ENCODE measurements at regions not wholly inside any gene's neighbourhood (a gene's known extent, or its start where the extent isn't known, plus 50 kb on each side); places are given as distances from the start of the nearest gene placed in this dataset.
A peak's percentile ranks its signal among the peaks of the same experiment; 100 is the strongest.

GRCh38 chr6:71040841-71041240 is 84.0 kb upstream of the B3GAT2 start:
- FAIRE-seq: no peak
- DNase-seq (ENCODE audit: insufficient read length, low spot score): no peak
- no peak for TF ChIP-seq POLR2A (IDR thresholded peaks at IDR 0.05; ENCODE audit: low read depth, low read length)

- no peak for TF ChIP-seq POLR2A (IDR thresholded peaks at IDR 0.05; ENCODE audit: low read depth, low read length)
- peak; percentile 8 for DNase-seq (ENCODE audit: insufficient read length, low spot score)
- peak; percentile 76 for FAIRE-seq
Observed at GRCh38 chr6:71043902-71044301, 87.0 kb upstream of the B3GAT2 start.

- FAIRE-seq (no peak), DNase-seq (ENCODE audit: insufficient read length, low spot score) (no peak)
- no peak for TF ChIP-seq POLR2A (IDR thresholded peaks at IDR 0.05; ENCODE audit: low read depth, low read length)
Observed at GRCh38 chr6:71044753-71045152, 87.9 kb upstream of the B3GAT2 start.

GRCh38 chr6:71045296-71045695 is 88.4 kb upstream of the B3GAT2 start:
- FAIRE-seq (no peak), DNase-seq (ENCODE audit: insufficient read length, low spot score) (no peak)
- no peak for TF ChIP-seq POLR2A (IDR thresholded peaks at IDR 0.05; ENCODE audit: low read depth, low read length)

- no peak for FAIRE-seq
- TF ChIP-seq POLR2A (IDR thresholded peaks at IDR 0.05; ENCODE audit: low read depth, low read length): no peak
- DNase-seq (ENCODE audit: insufficient read length, low spot score): no peak
Observed at GRCh38 chr6:71047417-71047816, 90.6 kb upstream of the B3GAT2 start.

- DNase-seq (ENCODE audit: insufficient read length, low spot score): no peak
- FAIRE-seq: no peak
- no peak for TF ChIP-seq POLR2A (IDR thresholded peaks at IDR 0.05; ENCODE audit: low read depth, low read length)
Observed at GRCh38 chr6:71048320-71049164, 91.7 kb upstream of the B3GAT2 start.

GRCh38 chr6:71049198-71049770 is 92.4 kb upstream of the B3GAT2 start:
- DNase-seq (ENCODE audit: insufficient read length, low spot score) (no peak), FAIRE-seq (no peak)
- no peak for TF ChIP-seq POLR2A (IDR thresholded peaks at IDR 0.05; ENCODE audit: low read depth, low read length)

GRCh38 chr6:71053475-71053874 is 96.6 kb upstream of the B3GAT2 start:
- no peak for FAIRE-seq
- no peak for TF ChIP-seq POLR2A (IDR thresholded peaks at IDR 0.05; ENCODE audit: low read depth, low read length)
- DNase-seq (ENCODE audit: insufficient read length, low spot score): no peak

- no peak for TF ChIP-seq POLR2A (IDR thresholded peaks at IDR 0.05; ENCODE audit: low read depth, low read length)
- DNase-seq (ENCODE audit: insufficient read length, low spot score) (no peak), FAIRE-seq (no peak)
Observed at GRCh38 chr6:71056656-71057055, 99.8 kb upstream of the B3GAT2 start.

- FAIRE-seq (no peak), DNase-seq (ENCODE audit: insufficient read length, low spot score) (no peak)
- TF ChIP-seq POLR2A (IDR thresholded peaks at IDR 0.05; ENCODE audit: low read depth, low read length): no peak
Observed at GRCh38 chr6:71066153-71066552, 109.3 kb upstream of the B3GAT2 start.

GRCh38 chr6:71067816-71068215 is 111.0 kb upstream of the B3GAT2 start:
- DNase-seq (ENCODE audit: insufficient read length, low spot score): no peak
- TF ChIP-seq POLR2A (IDR thresholded peaks at IDR 0.05; ENCODE audit: low read depth, low read length): no peak
- FAIRE-seq: no peak

GRCh38 chr6:71072508-71072907 is 115.6 kb upstream of the B3GAT2 start:
- no peak for FAIRE-seq
- no peak for DNase-seq (ENCODE audit: insufficient read length, low spot score)
- TF ChIP-seq POLR2A (IDR thresholded peaks at IDR 0.05; ENCODE audit: low read depth, low read length): no peak

GRCh38 chr6:71077655-71078054 is 120.8 kb upstream of the B3GAT2 start:
- no peak for TF ChIP-seq POLR2A (IDR thresholded peaks at IDR 0.05; ENCODE audit: low read depth, low read length)
- FAIRE-seq: no peak
- no peak for DNase-seq (ENCODE audit: insufficient read length, low spot score)

GRCh38 chr6:71079677-71080076 is 122.8 kb upstream of the B3GAT2 start:
- FAIRE-seq: peak; percentile 23
- DNase-seq (ENCODE audit: insufficient read length, low spot score): no peak
- TF ChIP-seq POLR2A (IDR thresholded peaks at IDR 0.05; ENCODE audit: low read depth, low read length): no peak

- no peak for TF ChIP-seq POLR2A (IDR thresholded peaks at IDR 0.05; ENCODE audit: low read depth, low read length)
- DNase-seq (ENCODE audit: insufficient read length, low spot score): no peak
- no peak for FAIRE-seq
Observed at GRCh38 chr6:71080133-71080532, 123.3 kb upstream of the B3GAT2 start.
